K562 (cell line): ENCODE measurements at regions not wholly inside any gene's neighbourhood (a gene's known extent, or its start where the extent isn't known, plus 50 kb on each side); places are given as distances from the start of the nearest gene placed in this dataset.

Experiments
- ATF6 ChIP-seq: sonication (generic); formaldehyde crosslinking; IDR thresholded peaks from 2 replicates; pipeline ENCODE4 v1.4.0; 2020; ENCODE audit warnings: mild to moderate bottlenecking, missing genetic modification reagents
- HDGF ChIP-seq: fragments of 450-650 bp; IDR thresholded peaks from 2 replicates; pipeline ENCODE4 v1.6.1; 2016
- NRF1 ChIP-seq, 2 experiments: fragments of 450-650 bp; IDR thresholded peaks in 1 of 2; conservative IDR thresholded peaks in 1 of 2; 2 replicates each; pipeline ENCODE4 v1.6.1; 2014; ENCODE audit warnings: mild to moderate bottlenecking in 2 of 2
- PCBP2 ChIP-seq: fragments of 200-400 bp; formaldehyde crosslinking; IDR thresholded peaks from 2 replicates; pipeline ENCODE4 v1.6.1; 2018; ENCODE audit warnings: low read length, low read depth, mild to moderate bottlenecking, moderate library complexity; ENCODE audit not compliant: poor library complexity, severe bottlenecking
- PYGO2 ChIP-seq: fragments of 450-650 bp; IDR thresholded peaks from 2 replicates; pipeline ENCODE4 v1.6.1; 2016; ENCODE audit warnings: mild to moderate bottlenecking, missing genetic modification characterization, moderate library complexity, missing compliant biosample characterization
- THAP7 ChIP-seq: fragments of 250-450 bp; sonication (Bioruptor Pico); IDR thresholded peaks from 2 replicates; pipeline ENCODE4 v1.5.0; 2021
- XRCC4 ChIP-seq: IDR thresholded peaks from one replicate; pipeline ENCODE4 v1.6.1; 2011; ENCODE audit not compliant: insufficient read depth, insufficient read length; ENCODE audit errors: extremely low read depth
- ZNF174 ChIP-seq: fragments of 250-450 bp; sonication (Bioruptor Pico); IDR thresholded peaks from 2 replicates; pipeline ENCODE4 v1.4.0; 2020; ENCODE audit warnings: mild to moderate bottlenecking

GRCh38 chr16:86074651-86075487, 175.9 kb downstream of the IRF8 start (continued):
- TF ChIP-seq ZNF174 (CRISPR knock-in tag) (no peak), PCBP2 (no peak), THAP7 (CRISPR knock-in tag) (no peak), NRF1 (conservative IDR thresholded peaks at IDR 0.05 in 1 of 2, IDR thresholded peaks at IDR 0.05 in 1 of 2) (no peak), ATF6 (CRISPR knock-in tag) (no peak), XRCC4 (no peak), HDGF (no peak), PYGO2 (tag) (no peak)
